GM19397 (cell line): ENCODE measurements at regions not wholly inside any gene's neighbourhood (a gene's known extent, or its start where the extent isn't known, plus 50 kb on each side); places are given as distances from the start of the nearest gene placed in this dataset.
"Not testable (repeated sequence)": the region's sequence is repeated elsewhere in the genome, so short reads cannot be mapped to it uniquely, and the experiment has no call there.

Experiments
- ATAC-seq: cut with Tn5 transposase; IDR thresholded peaks from one replicate; pipeline ENCODE4 v1.9.1; 2021; ENCODE audit warnings: mild to moderate bottlenecking, moderate library complexity; ENCODE audit not compliant: unreplicated experiment

DNA sequence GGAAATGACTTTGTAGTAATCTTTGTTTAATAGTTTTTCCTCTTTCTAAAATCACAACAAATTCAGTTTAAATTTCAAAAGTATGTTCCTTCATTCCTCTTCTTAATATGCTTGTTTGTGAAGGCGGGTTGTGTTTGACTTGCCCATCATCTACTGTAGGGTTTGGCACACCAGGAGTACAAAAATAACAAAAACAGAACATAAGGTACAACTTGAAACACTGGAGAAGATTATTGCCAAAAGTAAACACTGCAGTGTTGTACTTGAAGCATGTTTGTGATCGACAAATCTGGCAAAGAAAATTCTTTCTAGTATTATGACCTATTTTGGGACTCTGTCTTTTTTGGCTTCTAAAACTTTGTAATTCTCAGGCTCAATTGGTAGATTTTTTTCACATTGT lies 518.6 kb downstream of the SLITRK5 start:
- ATAC-seq: no peak

DNA sequence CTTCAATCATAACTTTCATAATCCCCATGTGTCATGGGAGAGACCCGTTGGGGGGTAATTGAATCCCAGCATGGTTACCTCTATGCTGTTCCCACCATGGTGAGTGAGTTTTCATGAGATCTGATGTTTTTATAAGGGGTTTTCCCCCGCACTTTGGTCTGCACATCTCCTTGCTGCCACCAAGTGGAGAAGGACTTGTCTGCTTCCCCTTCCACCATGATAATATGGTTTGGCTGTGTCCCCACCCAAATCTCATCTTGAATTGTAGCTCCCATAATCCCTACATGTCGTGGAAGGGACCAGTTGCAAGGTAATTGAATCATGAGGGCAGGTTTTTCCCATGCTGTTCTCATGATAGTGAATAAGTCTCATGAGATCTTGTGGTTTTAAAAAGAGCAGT lies 524.9 kb downstream of the SLITRK5 start:
- ATAC-seq: no peak

DNA sequence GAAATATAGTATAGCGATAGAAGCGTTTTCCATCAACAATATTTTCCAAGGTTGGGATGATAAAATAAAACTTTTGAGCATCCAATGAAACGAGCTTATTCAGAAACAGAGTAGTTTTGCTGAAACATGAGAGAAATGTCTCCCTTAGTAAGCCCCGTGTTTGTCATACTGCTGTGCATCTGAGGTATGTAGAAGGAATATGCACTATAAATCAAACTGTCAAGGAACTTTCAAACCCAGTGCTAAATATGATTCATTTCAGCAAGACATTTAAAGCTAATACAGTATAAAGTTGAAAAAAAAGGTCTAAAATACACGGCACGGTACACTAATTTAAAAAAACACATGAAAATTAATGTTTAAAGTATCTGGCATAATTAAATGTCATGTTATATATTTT lies 546.2 kb downstream of the SLITRK5 start:
- ATAC-seq: no peak

DNA sequence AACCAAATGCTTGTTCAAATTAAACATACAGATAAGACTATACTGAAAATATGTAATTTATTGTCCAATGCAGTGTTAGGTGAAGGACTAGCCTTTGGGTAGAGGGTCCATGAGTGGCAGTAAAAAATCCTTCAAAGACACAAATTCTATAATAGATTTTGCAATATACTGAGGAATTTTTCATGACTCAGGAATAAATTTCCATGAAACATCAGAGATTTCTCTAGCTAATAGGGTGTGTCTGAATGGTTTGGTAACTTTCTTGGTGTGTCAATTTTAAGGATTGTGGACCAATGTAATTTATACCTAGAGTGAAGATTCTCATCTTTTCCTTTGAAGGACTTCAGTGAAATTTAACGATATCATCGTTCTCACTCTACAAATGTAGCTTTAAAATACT lies 546.7 kb downstream of the SLITRK5 start:
- no peak for ATAC-seq

DNA sequence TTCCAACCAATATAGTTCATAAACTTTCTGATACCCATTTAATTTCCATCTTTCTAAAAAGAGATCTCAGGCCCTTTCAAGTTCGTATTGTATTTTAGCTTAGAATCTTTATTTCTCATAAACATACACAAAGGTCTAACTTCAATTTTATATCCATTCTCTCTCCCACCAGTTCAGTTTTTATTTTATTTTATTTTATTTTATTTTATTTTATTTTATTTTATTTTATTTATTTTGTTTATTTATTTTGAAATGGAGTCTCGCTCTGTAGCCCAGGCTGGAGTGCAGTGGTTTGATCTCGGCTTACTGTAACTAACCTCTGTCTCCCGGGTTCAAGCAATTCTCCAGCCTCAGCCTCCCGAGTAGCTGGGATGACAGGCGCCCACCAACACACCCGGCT lies 552.8 kb downstream of the SLITRK5 start:
- no peak for ATAC-seq

DNA sequence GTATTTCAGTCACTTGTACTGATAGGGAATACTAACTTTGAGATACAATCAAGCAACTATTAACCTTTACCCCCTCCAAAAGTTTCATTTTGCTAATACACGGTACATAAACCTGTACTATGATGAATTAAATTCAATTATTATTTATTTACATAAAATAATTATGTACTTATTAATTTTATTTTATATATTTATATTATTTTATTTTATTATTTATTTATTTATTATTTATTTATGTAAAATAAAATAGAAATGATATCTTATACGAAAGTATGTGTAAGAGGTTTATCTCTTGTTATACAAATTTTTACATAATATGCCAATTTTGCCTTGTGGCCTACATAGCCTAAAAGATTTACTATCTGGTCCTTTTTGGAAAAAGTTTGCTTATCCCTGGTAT lies 564.3 kb downstream of the SLITRK5 start:
- no peak for ATAC-seq

DNA sequence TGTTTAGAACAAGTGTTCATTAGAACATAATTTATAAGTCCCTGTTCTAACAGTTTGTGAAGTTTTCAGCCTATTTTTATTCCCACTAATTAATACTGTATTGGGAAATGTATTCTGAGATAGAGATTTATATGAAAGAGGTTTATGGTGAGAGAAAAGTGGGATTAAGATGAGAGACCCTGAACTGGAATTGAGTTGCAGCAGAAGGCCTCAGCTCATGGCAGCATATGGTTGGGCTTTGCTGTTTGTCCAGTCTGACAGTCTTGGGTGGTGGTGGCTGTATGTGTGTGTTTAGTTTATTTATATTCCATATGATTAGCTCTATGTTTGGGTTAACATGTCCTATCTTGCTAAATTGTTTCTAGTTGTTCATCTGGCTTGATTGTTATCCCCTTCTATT lies 575.1 kb downstream of the SLITRK5 start:
- ATAC-seq: no peak

DNA sequence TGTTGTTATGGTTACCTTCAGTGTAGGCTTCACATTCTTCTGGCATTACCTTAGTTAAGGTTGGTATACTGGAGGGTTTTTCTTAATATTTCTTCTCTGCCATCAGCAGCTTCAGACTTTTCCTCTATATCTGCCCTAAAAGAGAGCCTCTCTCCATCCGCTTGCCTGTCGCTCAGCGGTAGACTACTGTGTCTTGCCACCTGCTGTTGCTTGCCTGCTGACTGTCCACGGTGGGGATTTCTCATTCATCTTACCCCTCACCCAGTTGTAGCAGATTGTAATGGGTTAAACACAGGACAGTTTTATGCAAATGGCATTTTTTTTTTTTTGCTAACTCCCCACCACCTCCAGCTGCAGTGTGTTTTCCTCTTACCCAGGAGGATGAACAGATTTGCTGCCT lies 577.2 kb downstream of the SLITRK5 start:
- ATAC-seq: no peak

DNA sequence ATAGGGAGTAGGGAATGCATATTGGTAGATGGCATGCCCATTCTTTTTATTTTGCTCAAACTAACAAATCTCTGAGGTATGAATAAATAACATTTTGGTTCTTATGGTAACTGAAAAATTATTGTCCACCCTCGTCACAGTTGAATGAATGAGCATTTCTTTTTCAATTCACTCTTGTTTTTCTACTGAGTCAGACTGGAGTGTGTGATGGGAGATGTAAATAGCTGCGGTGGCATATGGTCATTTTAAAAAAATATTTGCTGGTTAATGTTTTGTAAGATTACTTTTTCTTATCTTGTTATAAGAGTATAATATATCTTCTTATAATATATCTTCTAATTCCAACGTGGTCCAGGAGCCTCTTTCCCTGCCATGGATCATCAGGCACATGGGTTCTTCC lies 586.5 kb downstream of the SLITRK5 start:
- ATAC-seq: no peak

DNA sequence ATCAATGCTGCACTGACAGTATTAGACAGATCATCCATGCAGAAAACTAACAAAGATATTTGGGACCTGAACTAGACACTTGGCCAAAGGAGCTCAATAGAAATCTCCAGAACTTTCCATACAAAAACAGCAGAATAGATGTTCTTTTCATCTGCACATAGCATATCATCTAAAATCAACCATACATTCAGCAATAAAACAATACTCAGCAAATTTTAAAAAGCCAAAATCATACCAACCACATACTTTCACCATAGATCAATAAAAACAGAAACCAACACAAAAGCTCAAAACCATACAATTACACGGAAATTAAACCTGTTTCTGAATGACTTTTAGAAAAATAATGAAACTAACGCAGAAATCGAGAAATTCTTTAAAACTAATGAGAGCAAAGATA lies 592.6 kb downstream of the SLITRK5 start:
- ATAC-seq: no peak

DNA sequence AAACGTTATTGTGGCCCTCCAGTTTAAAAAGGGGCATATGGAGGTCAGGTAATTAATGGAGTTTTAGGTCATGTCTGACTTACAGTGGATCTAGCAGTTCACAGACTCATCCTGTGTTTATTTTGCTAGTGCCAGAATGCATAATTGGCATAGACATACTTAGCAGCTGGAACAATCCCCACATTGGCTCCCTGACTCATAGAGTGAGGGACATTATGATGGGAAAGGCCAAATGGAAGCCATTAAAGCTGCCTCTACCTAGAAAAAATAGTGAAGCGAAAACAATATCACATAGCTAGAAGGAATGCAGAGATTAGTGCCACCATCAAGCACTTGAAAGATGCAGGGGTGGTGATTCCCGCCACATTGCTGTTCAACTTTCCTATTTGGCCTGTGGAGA lies 610.7 kb downstream of the SLITRK5 start:
- no peak for ATAC-seq

DNA sequence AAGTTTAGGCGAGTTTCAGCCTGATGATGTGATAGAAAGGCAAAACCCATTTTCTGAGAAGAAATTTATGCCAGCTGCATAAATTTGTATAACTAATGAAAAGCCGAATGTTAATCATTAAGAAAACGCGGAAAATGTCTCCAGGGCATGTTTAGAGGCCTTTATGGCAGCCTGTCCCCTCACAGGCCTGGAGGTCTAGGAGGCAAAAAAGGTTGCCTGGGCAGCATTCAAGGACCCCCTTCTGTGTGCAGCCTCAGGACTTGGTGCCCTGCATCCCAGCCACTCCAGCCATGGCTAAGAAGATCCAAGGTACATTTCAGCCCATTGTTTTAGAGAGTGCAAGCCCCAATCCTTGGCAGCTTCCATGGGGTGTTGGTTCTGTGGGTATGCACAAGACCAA lies 614.2 kb downstream of the SLITRK5 start:
- no peak for ATAC-seq

DNA sequence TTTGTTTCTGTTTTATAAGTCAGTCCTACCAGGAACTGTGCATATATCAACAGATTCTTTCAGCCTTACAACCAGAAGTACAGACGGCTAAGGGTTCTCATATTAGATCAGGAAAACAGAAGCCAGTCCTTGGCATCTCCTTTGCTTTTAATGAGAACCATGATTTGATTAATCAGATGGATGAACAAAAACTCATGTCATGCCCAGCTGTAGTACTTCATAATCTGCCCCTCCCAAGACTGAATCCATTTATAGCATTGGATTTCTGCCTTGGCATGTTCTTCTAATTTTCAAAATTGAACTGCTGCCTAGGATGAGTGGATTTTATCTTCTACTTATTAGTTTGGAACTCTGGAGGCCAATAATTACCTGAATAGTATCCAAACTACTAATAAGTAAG lies 617.2 kb downstream of the SLITRK5 start:
- ATAC-seq: no peak

DNA sequence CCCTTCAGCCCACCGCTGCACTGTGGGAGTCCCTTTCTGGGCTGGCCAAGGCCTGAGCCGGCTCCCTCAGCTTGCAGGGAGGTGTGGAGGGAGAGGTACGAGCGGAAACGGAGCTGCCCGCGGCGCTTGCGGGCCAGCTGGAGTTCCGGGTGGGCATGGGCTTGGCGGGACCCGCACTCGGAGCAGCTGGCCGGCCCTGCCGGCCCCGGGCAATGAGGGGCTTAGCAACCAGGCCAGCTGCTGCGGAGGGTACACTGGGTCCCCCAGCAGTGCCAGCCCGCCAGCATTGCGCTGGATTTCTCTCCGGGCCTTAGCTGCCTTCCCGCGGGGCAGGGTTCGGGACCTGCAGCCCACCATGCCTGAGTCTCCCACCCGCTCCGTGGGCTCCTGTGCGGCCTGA lies 620.6 kb downstream of the SLITRK5 start:
- ATAC-seq: not testable (repeated sequence)

DNA sequence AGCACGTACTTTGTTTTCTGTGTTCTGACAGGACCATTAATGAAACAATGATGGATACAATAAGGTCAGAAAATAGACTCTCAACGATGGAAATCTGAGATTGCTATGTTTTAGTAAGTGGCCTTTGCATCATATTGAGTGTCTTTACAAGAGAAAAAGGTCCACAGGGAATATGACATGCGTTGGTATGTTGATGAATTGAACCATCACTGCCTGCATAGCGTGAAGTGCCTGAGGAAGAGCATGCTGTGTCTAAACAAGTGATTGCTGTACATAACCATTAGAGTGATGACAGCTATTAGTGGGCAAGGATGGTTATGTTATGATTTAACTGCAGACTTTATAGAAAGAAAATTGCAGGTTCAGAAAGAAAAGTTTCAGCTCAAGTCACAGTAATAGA lies 623.2 kb downstream of the SLITRK5 start:
- no peak for ATAC-seq

DNA sequence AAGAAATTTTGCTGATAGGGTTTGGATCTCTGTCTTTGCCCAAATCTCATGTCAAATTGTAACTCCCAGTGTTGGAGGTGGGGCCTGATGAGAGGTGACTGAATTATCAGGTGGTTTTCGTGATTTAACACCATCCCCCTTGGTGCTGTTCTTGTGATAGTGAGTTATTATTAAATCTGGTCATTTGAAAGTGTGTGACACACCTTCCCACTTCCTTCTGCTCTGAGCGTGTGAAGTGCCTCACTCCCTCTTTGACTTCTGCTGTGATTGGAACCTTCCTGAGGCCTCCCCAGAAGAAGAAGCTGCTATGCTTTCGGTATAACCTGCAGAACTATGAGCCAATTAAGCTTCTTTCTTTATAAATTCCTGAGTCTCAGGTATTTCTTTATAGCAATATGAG lies 632.0 kb downstream of the SLITRK5 start:
- no peak for ATAC-seq

DNA sequence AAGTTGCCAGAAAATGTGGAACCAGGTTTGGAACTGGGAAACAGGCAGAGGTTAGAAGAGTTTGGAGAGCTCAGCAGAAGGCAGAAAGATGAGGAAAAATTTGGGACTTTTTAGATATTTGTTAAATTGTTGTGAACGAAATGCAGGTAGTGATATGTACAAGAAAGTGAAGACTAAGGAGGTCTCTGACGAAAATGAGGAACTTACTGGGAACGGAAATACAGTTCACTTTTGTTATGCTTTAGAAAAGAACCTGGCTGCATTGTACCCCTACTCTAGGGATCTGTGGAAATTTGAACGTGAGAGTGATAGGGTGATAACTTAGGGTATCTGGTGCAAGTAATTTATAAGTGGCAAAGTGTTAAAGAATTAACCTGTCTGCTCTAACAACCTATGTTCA lies 632.4 kb downstream of the SLITRK5 start:
- no peak for ATAC-seq

DNA sequence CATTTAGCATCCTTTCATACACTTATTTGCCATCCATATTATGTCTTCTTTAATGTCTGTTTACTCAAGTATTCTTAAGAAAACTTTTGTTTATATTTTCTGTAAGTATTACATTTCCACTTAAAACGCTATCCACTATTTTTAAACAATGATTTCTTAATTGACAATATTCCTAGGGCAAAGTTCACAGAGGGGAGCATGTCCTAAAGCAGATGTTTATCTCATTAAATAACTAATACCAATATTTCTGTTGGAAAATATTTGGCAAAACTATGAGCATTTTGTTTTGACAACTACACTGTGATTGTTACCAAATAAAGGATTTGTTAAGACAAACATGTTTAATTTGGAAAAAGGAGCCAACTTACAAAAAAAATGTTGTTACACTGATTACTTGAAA lies 643.3 kb downstream of the SLITRK5 start:
- no peak for ATAC-seq

DNA sequence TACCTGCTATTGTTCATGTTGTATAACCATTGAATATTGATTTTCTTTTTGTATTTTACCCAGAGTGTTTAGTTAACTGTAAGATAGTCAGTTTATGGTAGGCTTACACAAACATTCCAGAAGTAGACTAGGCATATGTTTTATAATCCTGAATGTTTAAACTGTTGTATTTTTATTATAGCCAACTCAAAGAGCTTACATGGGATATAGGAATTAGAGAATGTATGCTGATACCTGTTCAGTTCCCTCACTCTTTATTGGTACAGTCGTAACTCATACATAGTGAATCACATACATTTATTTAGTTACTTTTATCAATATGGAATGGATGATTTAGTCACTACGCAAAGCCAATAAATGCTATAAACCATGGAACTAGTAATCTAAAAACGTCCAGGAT lies 657.9 kb downstream of the SLITRK5 start:
- ATAC-seq: no peak

DNA sequence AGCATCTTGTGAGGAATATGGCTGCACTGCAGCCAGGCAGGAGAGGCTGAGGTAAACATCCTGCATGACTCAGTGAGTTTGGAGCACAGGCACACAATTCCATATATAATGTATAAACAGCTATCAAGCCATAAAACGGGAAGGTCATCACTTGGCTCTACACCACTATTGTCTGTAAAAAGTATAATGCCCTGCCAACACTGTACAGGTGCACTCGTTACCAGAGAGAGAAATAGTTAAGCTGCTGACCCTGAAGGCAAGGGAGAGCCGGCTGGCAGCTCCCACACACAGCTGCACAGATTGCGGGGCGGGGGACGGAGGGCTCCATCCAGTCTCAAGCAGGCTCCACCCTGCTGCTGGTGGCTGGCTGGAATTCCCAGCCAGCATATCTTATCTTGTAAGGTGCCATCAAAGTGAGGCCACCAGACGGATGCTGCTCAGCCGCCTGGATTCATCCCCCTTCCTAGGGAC lies 668.1 kb downstream of the SLITRK5 start:
- no peak for ATAC-seq

DNA sequence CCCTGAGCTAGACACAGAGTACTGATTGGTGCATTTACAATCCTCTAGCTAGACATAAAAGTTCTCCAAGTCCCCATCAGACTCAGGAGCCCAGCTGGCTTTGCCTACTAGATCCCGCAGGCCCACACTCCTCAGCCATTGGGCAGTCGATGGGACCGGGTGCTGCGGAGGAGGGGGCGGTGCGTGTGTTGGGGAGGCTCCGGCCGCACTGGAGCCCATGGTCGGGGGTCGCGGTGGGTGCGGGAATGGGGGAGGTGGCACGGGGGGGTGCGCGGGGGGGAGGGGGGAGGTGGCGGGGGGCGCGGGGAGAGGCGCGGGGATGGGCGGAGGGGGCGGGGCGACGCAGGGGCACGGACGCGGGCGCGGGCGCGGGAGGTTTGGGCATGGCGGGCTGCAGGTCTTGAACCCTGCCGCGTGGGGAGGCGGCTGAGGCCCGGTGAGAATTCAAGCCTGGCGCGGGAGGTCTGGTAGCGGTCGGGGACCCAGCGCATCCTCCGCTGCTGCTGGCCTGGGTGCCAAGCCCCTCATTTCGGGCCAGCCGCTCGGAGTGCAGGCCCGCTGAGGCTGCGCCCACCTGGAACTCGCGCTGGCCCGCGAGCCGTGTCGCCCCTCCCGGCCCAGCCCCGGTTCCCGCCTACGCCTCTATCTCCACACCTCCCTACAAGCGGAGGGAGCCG lies 674.1 kb downstream of the SLITRK5 start:
- ATAC-seq: no peak

DNA sequence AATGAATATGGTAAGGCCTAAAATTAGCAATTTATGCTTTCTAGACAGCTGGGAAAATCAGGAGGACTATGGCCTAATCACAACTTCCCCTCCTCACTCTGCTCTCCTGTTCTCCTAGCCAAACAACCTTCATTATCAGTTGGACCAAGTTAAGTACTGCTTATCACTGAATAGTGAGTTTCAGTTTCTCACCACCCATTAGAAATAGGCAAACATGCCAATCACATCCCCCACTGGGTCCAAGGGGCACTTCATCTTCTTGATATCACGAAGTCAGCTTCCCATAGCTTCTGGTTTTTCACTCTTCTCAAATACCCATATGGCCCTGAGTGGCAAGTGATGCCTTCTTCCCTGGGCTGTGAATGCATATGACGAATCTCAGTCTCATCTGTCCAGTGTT lies 689.6 kb downstream of the SLITRK5 start:
- no peak for ATAC-seq

DNA sequence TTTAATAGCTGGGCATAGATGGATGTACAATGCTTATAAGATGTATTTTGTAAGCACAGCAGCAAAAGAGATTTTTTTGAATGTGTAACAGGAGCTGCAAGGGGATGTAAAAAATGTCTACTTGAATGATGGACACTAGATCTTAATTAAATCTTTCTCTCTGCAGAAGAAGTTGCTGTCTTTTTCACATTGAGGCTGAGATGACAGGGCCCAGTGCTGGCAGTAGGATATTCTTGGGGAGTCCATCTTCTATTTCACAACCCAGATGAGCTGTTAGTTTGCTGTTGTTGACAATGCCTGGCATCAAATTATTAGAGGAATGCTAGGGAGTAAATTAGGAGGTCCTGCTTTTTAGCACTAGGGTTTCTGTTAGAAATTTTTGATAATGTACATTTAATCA lies 698.7 kb downstream of the SLITRK5 start:
- no peak for ATAC-seq
